ENCODE measurements at regions not wholly inside any gene's neighbourhood (a gene's known extent, or its start where the extent isn't known, plus 50 kb on each side); places are given as distances from the start of the nearest gene placed in this dataset.

DNA sequence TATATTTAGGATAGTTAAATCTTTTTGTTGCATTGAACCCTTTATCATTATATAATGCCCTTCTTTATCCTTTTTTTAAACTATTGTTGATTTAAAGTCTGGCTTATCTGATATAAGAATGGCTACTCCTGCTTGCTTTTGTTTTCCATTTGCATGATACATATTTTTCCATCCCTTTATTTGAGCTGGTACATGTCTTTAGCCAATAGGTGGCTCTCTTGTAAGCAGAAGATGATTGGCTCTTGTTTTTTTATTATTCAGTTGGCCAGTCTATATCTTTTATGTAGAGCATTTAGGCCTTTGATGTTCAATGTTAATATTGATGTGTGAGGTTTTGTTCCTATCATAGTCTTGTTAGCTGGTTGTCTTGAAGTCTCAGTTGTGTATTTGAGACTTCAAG, 99.5 kb upstream of the MCTP2 start:
- Histone ChIP-seq H3K4me3 (ENCODE audit: low read length) (no peak overlapping the region), H3K4me1 (ENCODE audit: control insufficient read depth, insufficient read depth, low read length) (no peaks in the 10 kb centered on the region), H3K27ac (ENCODE audit: low read length) (no peak overlapping the region), H3K9me3 (ENCODE audit: control insufficient read depth, low read length) (no peaks in the 10 kb centered on the region), H3K27me3 (ENCODE audit: control insufficient read depth, insufficient read depth) (no peaks in the 10 kb centered on the region)
- ATAC-seq (no peak), DNase-seq (no peak)
- intact Hi-C loops (cut with DNase I) = no loop called here

- DNase-seq (no peak), ATAC-seq (no peak)
- Histone ChIP-seq H3K4me1 (ENCODE audit: control insufficient read depth, insufficient read depth, low read length) (no peaks in the 10 kb centered on the region), H3K4me3 (ENCODE audit: low read length) (no peak overlapping the region), H3K9me3 (ENCODE audit: control insufficient read depth, low read length) (no peaks in the 10 kb centered on the region), H3K27me3 (ENCODE audit: control insufficient read depth, insufficient read depth) (no peaks in the 10 kb centered on the region), H3K27ac (ENCODE audit: low read length) (no peak overlapping the region)
- 90% methylated on average over 4 of the region's 4 CpGs for WGBS
- intact Hi-C loops (cut with DNase I) = no loop called here
Measured at GRCh38 chr15:94130504-94130903, 100.9 kb upstream of the MCTP2 start.

DNA sequence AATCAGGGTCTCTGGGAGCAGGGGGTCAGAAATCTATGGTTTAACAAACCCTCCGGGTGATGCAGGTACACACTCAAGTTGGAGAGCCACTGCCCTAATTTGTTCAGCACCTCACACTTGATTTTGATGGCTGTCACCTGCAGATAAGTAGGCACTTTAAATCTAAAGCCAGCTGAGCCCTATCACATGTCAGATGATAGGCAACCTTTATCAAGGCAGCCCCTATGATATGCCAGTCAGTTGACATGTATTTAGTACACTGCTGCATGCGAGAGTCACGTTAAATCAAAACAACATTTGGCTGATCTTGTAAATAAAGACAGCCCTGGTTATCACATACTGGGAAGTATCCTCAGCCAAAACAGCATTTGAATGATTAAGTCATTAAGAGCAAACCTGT, 104.4 kb upstream of the MCTP2 start:
- ATAC-seq (no peak), DNase-seq (no peak)
- intact Hi-C loops (cut with DNase I) = loop anchor here in 2 of 4 donors (10.0 kb wide), 1 partner anchor 1092 kb away; no protein-coding TSS in a partner anchor
- Histone ChIP-seq H3K4me3 (ENCODE audit: low read length) (no peak overlapping the region), H3K27me3 (ENCODE audit: control insufficient read depth, insufficient read depth) (no peaks in the 10 kb centered on the region), H3K4me1 (ENCODE audit: control insufficient read depth, insufficient read depth, low read length) (no peaks in the 10 kb centered on the region), H3K27ac (ENCODE audit: low read length) (no peak overlapping the region), H3K9me3 (ENCODE audit: control insufficient read depth, low read length) (no peaks in the 10 kb centered on the region)
- WGBS = 36% methylated on average over 3 of the region's 3 CpGs

- Histone ChIP-seq H3K4me1 (ENCODE audit: control insufficient read depth, insufficient read depth, low read length) (no peaks in the 10 kb centered on the region), H3K27me3 (ENCODE audit: control insufficient read depth, insufficient read depth) (no peaks in the 10 kb centered on the region), H3K4me3 (ENCODE audit: low read length) (no peak overlapping the region), H3K27ac (ENCODE audit: low read length) (no peak overlapping the region), H3K9me3 (ENCODE audit: control insufficient read depth, low read length) (no peaks in the 10 kb centered on the region)
- intact Hi-C loops (cut with DNase I) = loop anchor here in 2 of 4 donors (10.0 kb wide), 1 partner anchor 1091 kb away; no protein-coding TSS in a partner anchor
- DNase-seq = no peak
- ATAC-seq = no peak
- WGBS = 90% methylated on average over 2 of the region's 2 CpGs
Measured at GRCh38 chr15:94125698-94126097, 105.7 kb upstream of the MCTP2 start.

DNA sequence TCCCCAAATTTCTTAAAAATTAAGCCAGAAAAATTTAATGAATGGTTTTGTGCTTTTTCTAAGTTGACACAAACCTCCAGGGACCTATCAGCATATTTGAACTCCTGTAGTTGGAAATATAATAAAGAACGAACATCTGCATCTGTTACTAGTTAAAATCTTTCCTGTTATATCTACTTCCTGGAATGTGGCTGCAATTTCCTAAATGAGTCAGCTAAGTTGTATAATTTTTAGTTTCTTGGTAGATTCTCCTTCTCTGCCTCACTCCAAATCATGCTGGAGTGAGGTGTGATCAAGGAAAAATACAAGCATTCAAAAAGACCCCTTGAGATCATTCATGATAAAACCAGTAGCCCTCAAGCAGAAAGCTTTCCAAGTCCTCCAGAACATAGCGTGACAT, 106.2 kb upstream of the MCTP2 start:
- H3K9me3 ChIP-seq (ENCODE audit: control insufficient read depth, low read length) = no peaks in the 10 kb centered on the region
- DNase-seq (no peak), ATAC-seq (no peak)
- WGBS = 46% methylated on average over 2 of the region's 2 CpGs
- H3K27ac ChIP-seq (ENCODE audit: low read length) = no peak overlapping the region
- no peak overlapping the region for H3K4me3 ChIP-seq (ENCODE audit: low read length)
- no peaks in the 10 kb centered on the region for H3K4me1 ChIP-seq (ENCODE audit: control insufficient read depth, insufficient read depth, low read length)
- intact Hi-C loops (cut with DNase I) = loop anchor here in 2 of 4 donors (10.0 kb wide), 1 partner anchor 1090 kb away; no protein-coding TSS in a partner anchor
- H3K27me3 ChIP-seq (ENCODE audit: control insufficient read depth, insufficient read depth) = no peaks in the 10 kb centered on the region

DNA sequence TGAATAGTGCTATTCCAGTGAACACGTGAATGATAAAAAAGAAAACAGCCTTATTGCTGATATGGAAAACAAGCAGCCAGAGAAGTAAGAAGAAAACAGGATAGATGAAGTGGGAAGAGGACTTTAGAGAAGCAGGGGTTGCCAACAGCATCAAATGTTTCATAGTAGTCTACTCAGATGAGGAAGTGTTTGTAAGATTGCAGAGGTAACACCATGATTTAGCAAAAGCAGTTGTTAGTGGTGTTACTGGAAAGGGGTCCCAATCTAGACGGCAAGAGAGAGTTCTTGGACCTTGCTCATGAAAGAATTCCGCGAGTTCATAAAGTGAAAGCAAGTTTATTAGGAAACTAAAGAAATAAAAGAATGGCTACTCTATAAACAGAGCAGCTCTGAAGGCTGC, 108.8 kb upstream of the MCTP2 start:
- DNase-seq (no peak), ATAC-seq (no peak)
- intact Hi-C loops (cut with DNase I) = loop anchor here (5.0 to 10.0 kb wide), 2 partner anchors 1088 to 1090 kb away; no protein-coding TSS in a partner anchor
- Histone ChIP-seq H3K27me3 (ENCODE audit: control insufficient read depth, insufficient read depth) (no peaks in the 10 kb centered on the region), H3K4me1 (ENCODE audit: control insufficient read depth, insufficient read depth, low read length) (no peaks in the 10 kb centered on the region), H3K4me3 (ENCODE audit: low read length) (no peak overlapping the region), H3K27ac (ENCODE audit: low read length) (no peak overlapping the region), H3K9me3 (ENCODE audit: control insufficient read depth, low read length) (no peaks in the 10 kb centered on the region)
- 73% methylated on average over 4 of the region's 4 CpGs for WGBS

GRCh38 chr15:94119923-94120775, 111.2 kb upstream of the MCTP2 start:
- ATAC-seq = peak; percentile 95 to 96
- WGBS = 46% methylated on average over 11 of the region's 11 CpGs
- DNase-seq = peak; percentile 41 to 69 (median 43)
- H3K9me3 ChIP-seq (ENCODE audit: control insufficient read depth, low read length) = no peaks in the 10 kb centered on the region
- no peaks in the 10 kb centered on the region for H3K4me1 ChIP-seq (ENCODE audit: control insufficient read depth, insufficient read depth, low read length)
- H3K27ac ChIP-seq (ENCODE audit: low read length) = no peak overlapping the region
- intact Hi-C loops (cut with DNase I) = loop anchor here (5.0 to 10.0 kb wide), 2 partner anchors 1085 to 1088 kb away; no protein-coding TSS in a partner anchor
- H3K27me3 ChIP-seq (ENCODE audit: control insufficient read depth, insufficient read depth) = no peaks in the 10 kb centered on the region
- no peak overlapping the region for H3K4me3 ChIP-seq (ENCODE audit: low read length)

- peak; percentile 55 to 86 (median 73) for DNase-seq
- intact Hi-C loops (cut with DNase I) = no loop called here
Measured at GRCh38 chr15:94119298-94119811, 112.0 kb upstream of the MCTP2 start.

GRCh38 chr15:94110476-94111130, 120.8 kb upstream of the MCTP2 start:
- intact Hi-C loops (cut with DNase I) = no loop called here
- ATAC-seq (no peak), DNase-seq (no peak)
- Histone ChIP-seq H3K4me3 (ENCODE audit: low read length) (no peak overlapping the region), H3K27me3 (ENCODE audit: control insufficient read depth, insufficient read depth) (no peaks in the 10 kb centered on the region), H3K9me3 (ENCODE audit: control insufficient read depth, low read length) (no peaks in the 10 kb centered on the region), H3K4me1 (ENCODE audit: control insufficient read depth, insufficient read depth, low read length) (no peaks in the 10 kb centered on the region), H3K27ac (ENCODE audit: low read length) (no peak overlapping the region)
- 51% methylated on average over 2 of the region's 2 CpGs for WGBS

More at GRCh38 chr15:94119298-94119811, 112.0 kb upstream of the MCTP2 start:
- Histone ChIP-seq H3K27me3 (ENCODE audit: control insufficient read depth, insufficient read depth) (no peaks in the 10 kb centered on the region), H3K9me3 (ENCODE audit: control insufficient read depth, low read length) (no peaks in the 10 kb centered on the region), H3K4me1 (ENCODE audit: control insufficient read depth, insufficient read depth, low read length) (no peaks in the 10 kb centered on the region), H3K4me3 (ENCODE audit: low read length) (no peak overlapping the region), H3K27ac (ENCODE audit: low read length) (peak overlapping the region; percentile 25)
- ATAC-seq = peak; percentile 81 to 93
- WGBS = 36% methylated on average over 6 of the region's 6 CpGs

DNA sequence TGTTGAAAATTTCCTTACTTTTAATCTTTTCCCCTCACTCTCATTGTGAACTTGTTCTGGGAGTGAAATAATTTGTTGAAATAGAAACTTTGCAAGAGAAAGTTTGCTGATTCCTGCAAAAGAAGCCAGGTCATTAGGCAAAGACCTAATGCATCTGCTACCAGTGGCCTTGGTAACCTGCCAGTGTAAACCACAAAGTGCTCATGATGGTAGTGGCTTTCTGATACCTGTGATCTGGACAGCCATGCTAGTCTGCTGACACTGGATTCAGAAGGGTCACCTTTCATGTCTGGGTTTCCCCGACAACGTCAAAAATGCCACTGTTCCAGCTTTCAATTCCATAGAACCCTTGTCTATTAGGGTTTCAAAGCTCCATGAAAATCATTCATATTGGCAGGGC, 123.7 kb upstream of the MCTP2 start:
- DNase-seq (no peak), ATAC-seq (no peak)
- no peaks in the 10 kb centered on the region for H3K4me1 ChIP-seq (ENCODE audit: control insufficient read depth, insufficient read depth, low read length)
- intact Hi-C loops (cut with DNase I) = loop anchor here in 1 of 4 donors (5.0 kb wide), 1 partner anchor 1315 kb away; no protein-coding TSS in a partner anchor
- WGBS = 89% methylated on average over 2 of the region's 2 CpGs
- H3K4me3 ChIP-seq (ENCODE audit: low read length) = no peak overlapping the region
- H3K27ac ChIP-seq (ENCODE audit: low read length) = no peak overlapping the region
- no peaks in the 10 kb centered on the region for H3K27me3 ChIP-seq (ENCODE audit: control insufficient read depth, insufficient read depth)
- no peaks in the 10 kb centered on the region for H3K9me3 ChIP-seq (ENCODE audit: control insufficient read depth, low read length)

- H3K27ac ChIP-seq (ENCODE audit: low read length) = no peak overlapping the region
- intact Hi-C loops (cut with DNase I) = loop anchor here in 1 of 4 donors (5.0 kb wide), 1 partner anchor 1313 kb away; no protein-coding TSS in a partner anchor
- ATAC-seq = no peak
Measured at GRCh38 chr15:94105760-94106159, 125.6 kb upstream of the MCTP2 start.

More at GRCh38 chr15:94105760-94106159, 125.6 kb upstream of the MCTP2 start:
- 40% methylated on average over 4 of the region's 4 CpGs for WGBS
- Histone ChIP-seq H3K27me3 (ENCODE audit: control insufficient read depth, insufficient read depth) (no peaks in the 10 kb centered on the region), H3K4me3 (ENCODE audit: low read length) (no peak overlapping the region), H3K4me1 (ENCODE audit: control insufficient read depth, insufficient read depth, low read length) (no peaks in the 10 kb centered on the region), H3K9me3 (ENCODE audit: control insufficient read depth, low read length) (no peaks in the 10 kb centered on the region)
- DNase-seq = no peak
